ENCODE measurements at regions not wholly inside any gene's neighbourhood (a gene's known extent, or its start where the extent isn't known, plus 50 kb on each side); places are given as distances from the start of the nearest gene placed in this dataset.

- no peaks in the 10 kb centered on the region for H3K36me3 ChIP-seq (ENCODE audit: control insufficient read depth in 5 of 5, insufficient read depth in 5 of 5, low read length in 5 of 5)
- H3K27me3 ChIP-seq (ENCODE audit: control insufficient read depth in 5 of 5, insufficient read depth in 4 of 5, low read length in 5 of 5), result no peaks in the 10 kb centered on the region
- H3K9me3 ChIP-seq (ENCODE audit: control insufficient read depth in 5 of 5, low read length in 5 of 5), result no peaks in the 10 kb centered on the region
- no peak overlapping the region for H3K9ac ChIP-seq (ENCODE audit: low read length in 5 of 5)
- no peak overlapping the region for H3K27ac ChIP-seq (ENCODE audit: low read depth, low read length)
- peaks cover 0 to 18% (median 11%) of the 10 kb centered on the region in 5 donors for H3K4me1 ChIP-seq (ENCODE audit: control insufficient read depth in 5 of 5, insufficient read depth in 5 of 5, low read length in 5 of 5)
- H3K4me3 ChIP-seq (ENCODE audit: low read depth in 1 of 5, low read length in 5 of 5), result no peak overlapping the region
Observed at GRCh38 chr18:11251229-11251890, 102.0 kb upstream of the PIEZO2 start.

DNA sequence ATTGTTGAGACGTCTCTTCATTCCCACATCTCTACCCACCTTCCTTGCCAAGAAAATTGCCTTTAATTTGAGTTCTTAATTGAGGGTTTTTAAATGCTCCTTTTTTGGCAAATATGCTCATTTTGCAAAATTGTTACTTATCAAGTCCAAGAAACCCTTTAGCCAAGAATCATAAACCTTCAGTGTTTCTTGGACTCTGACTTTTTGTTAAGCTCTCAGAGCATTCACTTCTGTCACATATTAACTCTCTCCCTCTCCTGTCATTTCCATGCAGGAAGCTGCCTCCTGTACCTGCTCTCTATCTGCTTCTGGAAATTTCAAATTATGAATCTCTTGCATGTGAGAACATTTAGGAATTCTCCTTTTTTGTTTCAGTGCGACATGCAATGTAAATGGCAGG is 100.0 kb upstream of the PIEZO2 start:
- Histone ChIP-seq H3K36me3 (ENCODE audit: control insufficient read depth in 5 of 5, insufficient read depth in 5 of 5, low read length in 5 of 5) (no peaks in the 10 kb centered on the region), H3K4me3 (ENCODE audit: low read depth in 1 of 5, low read length in 5 of 5) (no peak overlapping the region), H3K27me3 (ENCODE audit: control insufficient read depth in 5 of 5, insufficient read depth in 4 of 5, low read length in 5 of 5) (no peaks in the 10 kb centered on the region), H3K27ac (ENCODE audit: low read depth, low read length) (no peak overlapping the region), H3K9me3 (ENCODE audit: control insufficient read depth in 5 of 5, low read length in 5 of 5) (no peaks in the 10 kb centered on the region), H3K9ac (ENCODE audit: low read length in 5 of 5) (no peak overlapping the region), H3K4me1 (ENCODE audit: control insufficient read depth in 5 of 5, insufficient read depth in 5 of 5, low read length in 5 of 5) (peaks cover 0 to 21% (median 13%) of the 10 kb centered on the region in 5 donors)

DNA sequence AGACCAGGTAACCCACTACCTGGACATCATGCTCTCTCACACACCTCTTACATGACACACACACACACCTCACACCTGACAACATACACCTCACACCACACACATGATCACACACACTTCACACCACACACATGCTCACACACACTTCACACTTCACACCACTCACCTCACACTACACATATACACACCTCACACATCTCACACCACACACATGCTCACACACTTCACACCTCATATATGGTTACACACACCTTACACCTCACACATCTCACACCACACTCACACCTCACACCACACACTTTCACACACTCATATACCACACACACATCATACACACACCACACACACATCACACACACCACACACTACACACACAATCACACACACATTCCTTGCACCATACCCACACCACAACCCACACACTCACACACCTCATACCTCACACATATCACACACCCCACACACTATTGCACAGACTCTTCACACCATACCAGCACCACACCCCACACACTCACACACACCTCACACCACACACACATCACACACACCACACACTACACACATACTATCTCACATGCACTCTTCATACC is 98.1 kb upstream of the PIEZO2 start:
- Histone ChIP-seq H3K27ac (ENCODE audit: low read depth, low read length) (no peak overlapping the region), H3K27me3 (ENCODE audit: control insufficient read depth in 5 of 5, insufficient read depth in 4 of 5, low read length in 5 of 5) (no peaks in the 10 kb centered on the region), H3K9me3 (ENCODE audit: control insufficient read depth in 5 of 5, low read length in 5 of 5) (no peaks in the 10 kb centered on the region), H3K36me3 (ENCODE audit: control insufficient read depth in 5 of 5, insufficient read depth in 5 of 5, low read length in 5 of 5) (no peaks in the 10 kb centered on the region), H3K4me1 (ENCODE audit: control insufficient read depth in 5 of 5, insufficient read depth in 5 of 5, low read length in 5 of 5) (peaks cover 0 to 20% (median 13%) of the 10 kb centered on the region in 5 donors), H3K4me3 (ENCODE audit: low read depth in 1 of 5, low read length in 5 of 5) (no peak overlapping the region), H3K9ac (ENCODE audit: low read length in 5 of 5) (no peak overlapping the region)

- Histone ChIP-seq H3K9ac (ENCODE audit: low read length in 5 of 5) (no peak overlapping the region), H3K27me3 (ENCODE audit: control insufficient read depth in 5 of 5, insufficient read depth in 4 of 5, low read length in 5 of 5) (no peaks in the 10 kb centered on the region), H3K9me3 (ENCODE audit: control insufficient read depth in 5 of 5, low read length in 5 of 5) (no peaks in the 10 kb centered on the region), H3K4me3 (ENCODE audit: low read depth in 1 of 5, low read length in 5 of 5) (no peak overlapping the region), H3K27ac (ENCODE audit: low read depth, low read length) (no peak overlapping the region), H3K4me1 (ENCODE audit: control insufficient read depth in 5 of 5, insufficient read depth in 5 of 5, low read length in 5 of 5) (peaks cover 0 to 17% (median 13%) of the 10 kb centered on the region in 5 donors), H3K36me3 (ENCODE audit: control insufficient read depth in 5 of 5, insufficient read depth in 5 of 5, low read length in 5 of 5) (no peaks in the 10 kb centered on the region)
Observed at GRCh38 chr18:11246495-11247300, 97.3 kb upstream of the PIEZO2 start.

DNA sequence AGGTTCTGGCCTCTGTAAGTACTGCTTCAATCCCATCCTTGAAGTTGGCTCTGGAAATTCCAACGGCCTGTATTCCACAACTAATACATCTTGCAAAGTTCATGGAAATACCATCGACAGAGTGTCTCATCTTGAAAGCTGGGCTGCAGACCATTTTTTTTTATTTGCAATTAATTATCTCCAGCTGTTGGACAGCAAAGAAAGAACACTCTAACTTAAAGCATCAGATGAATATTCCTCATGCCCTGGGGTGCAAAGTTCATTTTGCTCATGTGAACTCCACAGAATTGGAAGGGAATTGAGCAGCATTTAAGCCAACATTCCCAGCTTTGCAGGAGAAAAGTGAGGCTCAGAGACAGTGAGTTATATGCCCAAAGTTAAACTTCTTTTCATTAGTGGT is 96.5 kb upstream of the PIEZO2 start:
- Histone ChIP-seq H3K27me3 (ENCODE audit: control insufficient read depth in 5 of 5, insufficient read depth in 4 of 5, low read length in 5 of 5) (no peaks in the 10 kb centered on the region), H3K27ac (ENCODE audit: low read depth, low read length) (no peak overlapping the region), H3K36me3 (ENCODE audit: control insufficient read depth in 5 of 5, insufficient read depth in 5 of 5, low read length in 5 of 5) (no peaks in the 10 kb centered on the region), H3K4me3 (ENCODE audit: low read depth in 1 of 5, low read length in 5 of 5) (no peak overlapping the region), H3K9ac (ENCODE audit: low read length in 5 of 5) (no peak overlapping the region), H3K4me1 (ENCODE audit: control insufficient read depth in 5 of 5, insufficient read depth in 5 of 5, low read length in 5 of 5) (peaks cover 0 to 13% (median 9%) of the 10 kb centered on the region in 5 donors), H3K9me3 (ENCODE audit: control insufficient read depth in 5 of 5, low read length in 5 of 5) (no peaks in the 10 kb centered on the region)

DNA sequence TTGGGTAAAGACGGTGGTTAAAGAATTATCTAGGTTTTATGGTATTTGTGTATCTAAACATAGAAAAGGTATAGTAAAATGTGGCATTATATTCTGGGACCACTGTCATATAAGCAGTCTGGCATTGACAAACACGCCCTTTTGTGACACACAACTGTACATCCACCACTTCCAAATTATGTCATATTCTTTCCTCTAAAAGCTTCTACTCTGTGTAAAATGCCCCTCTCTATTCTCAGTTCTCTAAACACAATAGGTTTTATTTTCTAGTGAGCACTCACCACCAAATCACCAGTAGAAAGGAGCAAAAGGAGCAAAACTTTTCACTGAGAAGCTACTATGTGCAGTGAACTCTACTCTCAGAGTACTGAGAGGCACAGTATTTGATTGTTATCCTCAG is 88.1 kb upstream of the PIEZO2 start:
- no peak overlapping the region for H3K4me3 ChIP-seq (ENCODE audit: low read depth in 1 of 5, low read length in 5 of 5)
- H3K9ac ChIP-seq (ENCODE audit: low read length in 5 of 5), result no peak overlapping the region
- H3K36me3 ChIP-seq (ENCODE audit: control insufficient read depth in 5 of 5, insufficient read depth in 5 of 5, low read length in 5 of 5), result no peaks in the 10 kb centered on the region
- no peaks in the 10 kb centered on the region for H3K27me3 ChIP-seq (ENCODE audit: control insufficient read depth in 5 of 5, insufficient read depth in 4 of 5, low read length in 5 of 5)
- H3K9me3 ChIP-seq (ENCODE audit: control insufficient read depth in 5 of 5, low read length in 5 of 5), result no peaks in the 10 kb centered on the region
- no peaks in the 10 kb centered on the region for H3K4me1 ChIP-seq (ENCODE audit: control insufficient read depth in 5 of 5, insufficient read depth in 5 of 5, low read length in 5 of 5)
- H3K27ac ChIP-seq (ENCODE audit: low read depth, low read length), result no peak overlapping the region

GRCh38 chr18:11237066-11237465 is 87.7 kb upstream of the PIEZO2 start:
- no peak overlapping the region for H3K27ac ChIP-seq (ENCODE audit: low read depth, low read length)
- H3K4me3 ChIP-seq (ENCODE audit: low read depth in 1 of 5, low read length in 5 of 5), result no peak overlapping the region
- no peak overlapping the region for H3K9ac ChIP-seq (ENCODE audit: low read length in 5 of 5)
- H3K27me3 ChIP-seq (ENCODE audit: control insufficient read depth in 5 of 5, insufficient read depth in 4 of 5, low read length in 5 of 5), result no peaks in the 10 kb centered on the region
- no peaks in the 10 kb centered on the region for H3K4me1 ChIP-seq (ENCODE audit: control insufficient read depth in 5 of 5, insufficient read depth in 5 of 5, low read length in 5 of 5)
- H3K9me3 ChIP-seq (ENCODE audit: control insufficient read depth in 5 of 5, low read length in 5 of 5), result no peaks in the 10 kb centered on the region
- no peaks in the 10 kb centered on the region for H3K36me3 ChIP-seq (ENCODE audit: control insufficient read depth in 5 of 5, insufficient read depth in 5 of 5, low read length in 5 of 5)

GRCh38 chr18:11224153-11224552 is 74.8 kb upstream of the PIEZO2 start:
- Histone ChIP-seq H3K9ac (ENCODE audit: low read length in 5 of 5) (no peak overlapping the region), H3K4me3 (ENCODE audit: low read depth in 1 of 5, low read length in 5 of 5) (no peak overlapping the region), H3K27me3 (ENCODE audit: control insufficient read depth in 5 of 5, insufficient read depth in 4 of 5, low read length in 5 of 5) (no peaks in the 10 kb centered on the region), H3K27ac (ENCODE audit: low read depth, low read length) (no peak overlapping the region), H3K36me3 (ENCODE audit: control insufficient read depth in 5 of 5, insufficient read depth in 5 of 5, low read length in 5 of 5) (no peaks in the 10 kb centered on the region), H3K9me3 (ENCODE audit: control insufficient read depth in 5 of 5, low read length in 5 of 5) (no peaks in the 10 kb centered on the region), H3K4me1 (ENCODE audit: control insufficient read depth in 5 of 5, insufficient read depth in 5 of 5, low read length in 5 of 5) (peaks cover 0 to 5% (median under 1%) of the 10 kb centered on the region in 5 donors)

GRCh38 chr18:11219571-11219970 is 70.2 kb upstream of the PIEZO2 start:
- H3K27me3 ChIP-seq (ENCODE audit: control insufficient read depth in 5 of 5, insufficient read depth in 4 of 5, low read length in 5 of 5), result no peaks in the 10 kb centered on the region
- H3K4me3 ChIP-seq (ENCODE audit: low read depth in 1 of 5, low read length in 5 of 5), result no peak overlapping the region
- no peak overlapping the region for H3K9ac ChIP-seq (ENCODE audit: low read length in 5 of 5)
- H3K4me1 ChIP-seq (ENCODE audit: control insufficient read depth in 5 of 5, insufficient read depth in 5 of 5, low read length in 5 of 5), result peaks cover 0 to 15% (median 8%) of the 10 kb centered on the region in 5 donors
- no peaks in the 10 kb centered on the region for H3K36me3 ChIP-seq (ENCODE audit: control insufficient read depth in 5 of 5, insufficient read depth in 5 of 5, low read length in 5 of 5)
- H3K9me3 ChIP-seq (ENCODE audit: control insufficient read depth in 5 of 5, low read length in 5 of 5), result no peaks in the 10 kb centered on the region
- no peak overlapping the region for H3K27ac ChIP-seq (ENCODE audit: low read depth, low read length)

DNA sequence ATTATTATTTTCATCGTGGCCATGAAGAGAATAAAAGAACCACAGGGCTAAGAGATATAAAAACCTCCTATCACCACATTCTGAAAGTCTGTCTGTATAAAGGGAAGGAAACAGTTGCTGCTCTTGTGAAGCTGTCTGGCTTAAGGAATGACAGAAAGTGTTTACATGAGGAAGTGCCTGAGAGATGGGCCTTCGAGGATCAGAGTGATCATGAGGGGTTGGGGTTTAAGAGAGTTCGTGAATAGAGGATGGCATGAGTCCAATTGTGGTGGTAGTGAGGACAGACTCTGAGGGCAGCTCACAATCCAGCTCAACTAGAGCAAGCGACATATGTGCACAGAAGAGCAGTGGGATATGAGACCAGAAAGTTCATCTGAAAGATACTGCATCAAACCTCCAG is 65.8 kb upstream of the PIEZO2 start:
- peaks cover 0 to 15% (median 9%) of the 10 kb centered on the region in 5 donors for H3K4me1 ChIP-seq (ENCODE audit: control insufficient read depth in 5 of 5, insufficient read depth in 5 of 5, low read length in 5 of 5)
- H3K27ac ChIP-seq (ENCODE audit: low read depth, low read length), result no peak overlapping the region
- no peak overlapping the region for H3K9ac ChIP-seq (ENCODE audit: low read length in 5 of 5)
- H3K36me3 ChIP-seq (ENCODE audit: control insufficient read depth in 5 of 5, insufficient read depth in 5 of 5, low read length in 5 of 5), result no peaks in the 10 kb centered on the region
- no peaks in the 10 kb centered on the region for H3K9me3 ChIP-seq (ENCODE audit: control insufficient read depth in 5 of 5, low read length in 5 of 5)
- no peak overlapping the region for H3K4me3 ChIP-seq (ENCODE audit: low read depth in 1 of 5, low read length in 5 of 5)
- no peaks in the 10 kb centered on the region for H3K27me3 ChIP-seq (ENCODE audit: control insufficient read depth in 5 of 5, insufficient read depth in 4 of 5, low read length in 5 of 5)

Data from subcutaneous abdominal adipose tissue (tissue), 5 donors.